B cell (primary cell): ENCODE measurements at regions not wholly inside any gene's neighbourhood (a gene's known extent, or its start where the extent isn't known, plus 50 kb on each side); places are given as distances from the start of the nearest gene placed in this dataset.

Source experiments
- ATAC-seq: fragments of 200-7000 bp; cut with Tn5 transposase; one replicate; pipeline ENCODE4 v1.10.0; 2021; ENCODE audit warnings: low read depth, mild to moderate bottlenecking, moderate number of reproducible peaks, moderate library complexity
- CTCF ChIA-PET: fragments of 350-600 bp; sonication (Branson Sonifier 250); formaldehyde crosslinking; loops from one replicate; lab custom pipeline; 2021; ENCODE audit warnings: antibody characterized with exemption, inconsistent platforms; lab: Charles Lee
- POLR2A ChIA-PET: fragments of 350-600 bp; sonication (Branson Sonifier 250); formaldehyde crosslinking; loops from one replicate; lab custom pipeline; 2021; ENCODE audit warnings: antibody characterized with exemption; lab: Charles Lee
- DNase-seq: peaks from one replicate; pipeline ENCODE4 v3.0.0; 2013
- H2AFZ ChIP-seq: 2 replicates; pipeline ENCODE4 v1.6.1; 2012; ENCODE audit warnings: mild to moderate bottlenecking, low read depth, low read length; ENCODE audit not compliant: insufficient read depth, poor library complexity, severe bottlenecking
- H3K27ac ChIP-seq, 2 donors: 1 replicate in 1 of 2; 2 replicates in 1 of 2; pipeline ENCODE4 v1.5.1; 2012 to 2013; ENCODE audit warnings: low read length in 2 of 2, mild to moderate bottlenecking in 2 of 2, moderate library complexity in 1 of 2
- H3K27me3 ChIP-seq, 4 experiments: fragments of 200-600 bp in 1 of 4; sonication (generic) in 1 of 4; replicated peaks in 1 of 4; 1 replicate in 2 of 4; 2 replicates in 2 of 4; pipeline versions ENCODE4 v1.6.1 to v1.7.0; 2013 to 2016; ENCODE audit warnings: low read length in 3 of 4, mild to moderate bottlenecking in 2 of 4, mixed read lengths in 1 of 4, moderate library complexity in 1 of 4; ENCODE audit not compliant: insufficient read depth in 4 of 4, control insufficient read depth in 3 of 4; ENCODE audit errors: control extremely low read depth in 1 of 4
- H3K36me3 ChIP-seq, 2 experiments: replicated peaks in 1 of 2; 1 replicate in 1 of 2; 2 replicates in 1 of 2; pipeline versions ENCODE4 v1.6.1 to v1.7.1; 2013; ENCODE audit warnings: low read length in 1 of 2; ENCODE audit not compliant: insufficient read depth in 2 of 2, control insufficient read depth in 1 of 2; ENCODE audit errors: control extremely low read depth in 1 of 2, extremely low read depth in 1 of 2
- H3K4me1 ChIP-seq, 2 donors: fragments of 200-600 bp in 1 of 2; sonication (generic) in 1 of 2; 1 replicate in 1 of 2; 2 replicates in 1 of 2; pipeline versions ENCODE4 v1.5.1 to v1.6.1; 2013 to 2017; ENCODE audit warnings: low read length in 2 of 2; ENCODE audit not compliant: control insufficient read depth in 2 of 2, insufficient read depth in 2 of 2
- H3K4me2 ChIP-seq: replicated peaks from 2 replicates; pipeline ENCODE3; 2012; ENCODE audit warnings: mild to moderate bottlenecking, low read depth, low read length; ENCODE audit not compliant: poor library complexity, severe bottlenecking
- H3K4me3 ChIP-seq, 5 experiments: fragments of 200-600 bp in 1 of 5; sonication (generic) in 1 of 5; 1 replicate in 3 of 5; 2 replicates in 2 of 5; pipeline versions ENCODE4 v1.5.1 to v1.7.0; 2011 to 2016; ENCODE audit warnings: low read length in 4 of 5, mild to moderate bottlenecking in 4 of 5, low read depth in 2 of 5, control low read depth in 1 of 5, moderate library complexity in 1 of 5; ENCODE audit not compliant: insufficient read depth in 1 of 5; ENCODE audit errors: control extremely low read depth in 1 of 5, extremely low read depth in 1 of 5
- H3K79me2 ChIP-seq: fragments of 200-600 bp; sonication (generic); one replicate; pipeline ENCODE4 v1.6.0; 2016; ENCODE audit warnings: low read length; ENCODE audit not compliant: control insufficient read depth, insufficient read depth
- H3K9ac ChIP-seq: fragments of 200-600 bp; sonication (generic); 2 replicates; pipeline ENCODE4 v1.6.1; 2017; ENCODE audit warnings: mild to moderate bottlenecking, low read length, moderate library complexity
- H3K9me3 ChIP-seq, 3 donors: one replicate each; pipeline versions ENCODE4 v1.6.1 to v1.7.1; 2013; ENCODE audit warnings: low read length in 2 of 3; ENCODE audit not compliant: control insufficient read depth in 2 of 3, insufficient read depth in 1 of 3; ENCODE audit errors: control extremely low read depth in 1 of 3
- H4K20me1 ChIP-seq: 2 replicates; pipeline ENCODE4 v1.6.0; 2012; ENCODE audit warnings: mild to moderate bottlenecking, low read length; ENCODE audit not compliant: insufficient read depth, control insufficient read depth, poor library complexity, severe bottlenecking
- H3K27ac Mint-ChIP-seq: one replicate; pipeline ENCODE4 v1.8.0; 2021; ENCODE audit warnings: mixed read lengths
- H3K27me3 Mint-ChIP-seq: one replicate; pipeline ENCODE4 v1.8.0; 2021; ENCODE audit warnings: mixed read lengths
- H3K4me1 Mint-ChIP-seq: one replicate; pipeline ENCODE4 v1.8.0; 2021; ENCODE audit warnings: mixed read lengths
- H3K4me3 Mint-ChIP-seq: one replicate; pipeline ENCODE4 v1.8.0; 2021; ENCODE audit warnings: mixed read lengths
- H3K9me3 Mint-ChIP-seq: one replicate; pipeline ENCODE4 v1.8.0; 2022; ENCODE audit warnings: mixed read lengths; ENCODE audit not compliant: insufficient read depth
- CTCF ChIP-seq: fragments of 200-600 bp; IDR thresholded peaks from one replicate; pipeline ENCODE4 v1.8.0; 2022; ENCODE audit warnings: antibody characterized with exemption, mild to moderate bottlenecking
- EZH2 ChIP-seq: IDR thresholded peaks from 2 replicates; pipeline ENCODE4 v1.6.1; 2012; ENCODE audit warnings: borderline replicate concordance, low read depth, mild to moderate bottlenecking, moderate library complexity, low read length; ENCODE audit not compliant: insufficient read depth, poor library complexity, severe bottlenecking
- WGBS: methylation state at CpG from one replicate; pipeline ENCODE4 v1.1.5; 2013; ENCODE audit warnings: missing lambda C conversion rate; ENCODE audit not compliant: insufficient coverage; 5-methylcytosine and 5-hydroxymethylcytosine counted together
- intact Hi-C: fragments of 100-400 bp; cut with micrococcal nuclease; formaldehyde crosslinking; loops from one replicate; pipeline ENCODE4 v1.10.0; 2022

- Histone ChIP-seq H3K4me2 (no peak overlapping the region), H3K27ac (no peak overlapping the region), H3K27me3 (no peaks in the 10 kb centered on the region), H3K9ac (no peak overlapping the region), H4K20me1 (no peaks in the 10 kb centered on the region), H2AFZ (no peak overlapping the region), H3K79me2 (no peaks in the 10 kb centered on the region), H3K4me3 (no peak overlapping the region), H3K36me3 (no peaks in the 10 kb centered on the region), H3K9me3 (no peaks in the 10 kb centered on the region), H3K4me1 (no peaks in the 10 kb centered on the region)
- TF ChIP-seq CTCF (no peak), EZH2 (no peak)
- ATAC-seq (no peak), DNase-seq (no peak)
- POLR2A ChIA-PET = no interaction called here
- CTCF ChIA-PET = no interaction called here
- Mint-ChIP-seq H3K27ac (no peak overlapping the region), H3K4me3 (no peak overlapping the region), H3K4me1 (no peaks in the 10 kb centered on the region), H3K27me3 (peaks cover 8% of the 10 kb centered on the region), H3K9me3 (no peaks in the 10 kb centered on the region)
- 100% methylated on average over 2 of the region's 2 CpGs for WGBS
- intact Hi-C loops = no loop called here
Observed at GRCh38 chr3:168219530-168219929, 123.8 kb upstream of the GOLIM4 start.

- no peaks in the 10 kb centered on the region for H3K27me3 ChIP-seq
- H3K4me1 ChIP-seq = no peaks in the 10 kb centered on the region
- ChIA-PET CTCF (no interaction called here), POLR2A (no interaction called here)
- ATAC-seq = no peak
- no peaks in the 10 kb centered on the region for H4K20me1 ChIP-seq
- no peak overlapping the region for H3K4me3 ChIP-seq
- Mint-ChIP-seq H3K4me1 (peaks cover 4% of the 10 kb centered on the region), H3K9me3 (no peaks in the 10 kb centered on the region), H3K4me3 (no peak overlapping the region), H3K27me3 (peaks cover 8% of the 10 kb centered on the region), H3K27ac (no peak overlapping the region)
- H3K79me2 ChIP-seq = no peaks in the 10 kb centered on the region
- H3K27ac ChIP-seq = no peak overlapping the region
- H3K4me2 ChIP-seq = no peak overlapping the region
- no peak for TF ChIP-seq CTCF
- intact Hi-C loops = no loop called here
- WGBS = no CpG with 5 or more reads among the region's 2 CpGs
- no peak overlapping the region for H2AFZ ChIP-seq
- DNase-seq = no peak
- H3K9me3 ChIP-seq = no peaks in the 10 kb centered on the region
- H3K9ac ChIP-seq = no peak overlapping the region
- H3K36me3 ChIP-seq = no peaks in the 10 kb centered on the region
Observed at GRCh38 chr3:168218600-168218999, 122.9 kb upstream of the GOLIM4 start.
